GM12873 (cell line): ENCODE measurements at regions not wholly inside any gene's neighbourhood (a gene's known extent, or its start where the extent isn't known, plus 50 kb on each side); places are given as distances from the start of the nearest gene placed in this dataset.

Experiments used
- CTCF ChIP-seq: IDR thresholded peaks from 2 replicates; pipeline ENCODE4 v1.5.1; 2012; ENCODE audit warnings: low read depth, mild to moderate bottlenecking, moderate library complexity, low read length, control low read depth; ENCODE audit not compliant: insufficient read depth; ENCODE audit errors: missing control alignments

- no peak for TF ChIP-seq CTCF
Measured at GRCh38 chr15:62788224-62788623, 254.3 kb upstream of the TPM1 start.

GRCh38 chr15:62790546-62790945 lies 252.0 kb upstream of the TPM1 start:
- no peak for TF ChIP-seq CTCF

GRCh38 chr15:62791694-62792093 lies 250.9 kb upstream of the TPM1 start:
- TF ChIP-seq CTCF = no peak

- no peak for TF ChIP-seq CTCF
Measured at GRCh38 chr15:62792986-62793751, 249.4 kb upstream of the TPM1 start.

- TF ChIP-seq CTCF = no peak
Measured at GRCh38 chr15:62793752-62794144, 248.8 kb upstream of the TPM1 start.

GRCh38 chr15:62795171-62795570 lies 247.4 kb upstream of the TPM1 start:
- no peak for TF ChIP-seq CTCF

- no peak for TF ChIP-seq CTCF
Measured at GRCh38 chr15:62795700-62796695, 246.5 kb upstream of the TPM1 start.
